ENCODE measurements at regions not wholly inside any gene's neighbourhood (a gene's known extent, or its start where the extent isn't known, plus 50 kb on each side); places are given as distances from the start of the nearest gene placed in this dataset.
"Not testable (repeated sequence)": the region's sequence is repeated elsewhere in the genome, so short reads cannot be mapped to it uniquely, and the experiment has no call there.

- no peak for ATAC-seq
Measured at GRCh38 chr13:110006304-110006703, 219.9 kb upstream of the IRS2 start.

DNA sequence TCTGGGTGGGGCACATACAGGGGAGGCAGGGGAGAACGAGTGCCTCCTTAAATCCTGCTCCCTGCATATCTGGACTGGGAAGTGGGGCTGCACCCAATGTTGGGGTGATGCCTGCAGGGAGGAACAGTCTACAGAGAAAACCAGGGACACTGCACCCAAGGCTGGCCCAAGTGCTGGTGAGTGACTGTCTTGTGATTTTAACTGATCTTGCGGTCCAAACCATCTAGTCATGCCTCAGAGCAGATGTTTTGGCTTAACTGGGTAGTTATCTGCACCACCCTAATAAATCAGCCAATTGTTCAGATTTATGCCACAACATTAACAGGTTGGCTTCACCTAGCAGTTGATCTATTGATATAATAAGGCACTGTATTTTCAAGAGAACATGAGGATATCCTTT is 219.2 kb upstream of the IRS2 start:
- DNase-seq (no peak), ATAC-seq (no peak)

More at GRCh38 chr13:110006304-110006703, 219.9 kb upstream of the IRS2 start:
- no peak for DNase-seq

DNA sequence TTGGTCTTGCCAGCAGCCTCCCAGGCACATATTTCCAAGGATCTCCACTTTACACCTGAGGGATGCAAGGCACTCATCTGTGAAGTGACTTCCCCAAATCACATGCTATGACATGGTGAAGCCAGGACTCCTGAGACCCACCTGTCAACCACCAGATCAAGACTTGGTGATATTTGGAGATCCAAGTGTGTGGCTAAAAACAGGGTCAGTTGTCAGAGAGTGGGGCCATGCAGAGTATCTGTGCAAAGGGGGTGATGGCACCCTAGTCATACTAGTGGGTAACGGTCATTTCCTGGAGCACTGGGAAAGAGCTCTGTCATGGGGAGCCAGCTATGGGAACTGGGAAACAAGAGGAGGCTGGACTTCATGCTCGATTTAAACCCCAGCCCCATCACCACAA is 218.4 kb upstream of the IRS2 start:
- ATAC-seq (no peak), DNase-seq (no peak)

DNA sequence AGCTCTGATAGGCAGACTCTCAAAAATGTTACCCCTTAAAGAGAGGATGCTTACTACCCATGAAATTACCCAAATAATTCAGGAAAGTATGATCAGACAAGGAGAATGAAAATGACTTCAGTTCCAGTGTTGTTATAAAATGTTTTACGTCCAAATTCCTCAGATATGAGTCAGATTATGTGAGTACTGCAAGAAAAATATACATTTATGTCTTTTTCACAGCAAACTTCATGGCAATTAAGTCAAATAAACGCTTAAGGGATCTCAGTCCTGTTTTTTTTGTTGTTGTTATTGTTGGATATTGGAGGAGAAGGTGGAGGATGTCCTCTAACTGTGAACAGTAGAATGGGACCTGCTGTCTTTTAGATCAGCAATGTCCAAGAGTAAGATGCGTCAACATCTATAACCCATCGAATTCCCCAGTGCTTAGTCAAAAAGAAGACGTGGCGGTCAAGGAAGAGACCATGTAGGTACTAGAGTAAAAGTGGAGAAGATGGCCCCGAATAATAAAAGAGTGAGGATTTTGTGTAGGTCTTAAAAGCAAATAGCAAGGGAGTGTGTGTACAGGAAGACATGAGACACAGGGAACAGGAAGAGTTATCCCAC is 215.4 kb upstream of the IRS2 start:
- no peak for ATAC-seq
- DNase-seq = no peak

DNA sequence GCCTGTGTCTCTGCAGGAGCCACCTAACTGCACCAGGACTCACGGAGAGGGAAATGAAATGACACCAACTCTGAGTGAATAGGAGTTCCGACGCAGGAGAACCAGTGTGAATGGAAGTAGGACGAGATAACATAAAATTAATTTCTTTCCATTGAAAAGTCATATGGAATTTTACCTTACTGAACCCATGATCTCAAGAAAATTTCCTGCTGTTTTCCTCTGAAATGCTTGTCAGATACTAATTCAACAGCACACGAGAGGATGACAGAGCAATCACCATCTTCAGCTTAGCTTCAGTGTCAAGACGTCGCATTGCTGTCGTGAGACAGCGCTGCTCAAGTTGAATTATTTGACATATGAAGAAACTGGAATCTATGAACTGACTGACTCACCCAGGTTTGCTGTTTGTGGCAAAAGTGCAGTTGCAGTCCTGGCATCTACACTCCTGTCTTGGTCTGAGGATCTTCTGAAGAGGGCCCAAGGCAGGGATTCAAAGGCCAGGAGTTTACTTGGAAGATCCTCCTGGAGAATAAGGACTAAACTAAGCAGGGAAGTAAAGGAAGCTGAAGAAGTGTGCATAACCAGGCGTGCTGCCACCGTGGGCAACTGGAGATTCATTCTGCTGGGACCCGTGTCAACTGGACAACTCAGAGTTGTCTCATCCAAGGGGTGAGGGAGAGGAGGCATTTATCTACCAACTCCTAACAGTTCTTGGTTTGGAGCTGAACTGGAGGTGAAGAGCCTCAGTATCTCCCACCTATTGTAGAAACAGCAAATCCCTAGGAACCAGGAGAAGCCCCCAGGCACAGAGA is 214.4 kb upstream of the IRS2 start:
- no peak for DNase-seq

GRCh38 chr13:109999659-110000533 is 213.5 kb upstream of the IRS2 start:
- DNase-seq (no peak), ATAC-seq (no peak)

More for the DNA sequence above, 214.4 kb upstream of the IRS2 start:
- no peak for ATAC-seq

DNA sequence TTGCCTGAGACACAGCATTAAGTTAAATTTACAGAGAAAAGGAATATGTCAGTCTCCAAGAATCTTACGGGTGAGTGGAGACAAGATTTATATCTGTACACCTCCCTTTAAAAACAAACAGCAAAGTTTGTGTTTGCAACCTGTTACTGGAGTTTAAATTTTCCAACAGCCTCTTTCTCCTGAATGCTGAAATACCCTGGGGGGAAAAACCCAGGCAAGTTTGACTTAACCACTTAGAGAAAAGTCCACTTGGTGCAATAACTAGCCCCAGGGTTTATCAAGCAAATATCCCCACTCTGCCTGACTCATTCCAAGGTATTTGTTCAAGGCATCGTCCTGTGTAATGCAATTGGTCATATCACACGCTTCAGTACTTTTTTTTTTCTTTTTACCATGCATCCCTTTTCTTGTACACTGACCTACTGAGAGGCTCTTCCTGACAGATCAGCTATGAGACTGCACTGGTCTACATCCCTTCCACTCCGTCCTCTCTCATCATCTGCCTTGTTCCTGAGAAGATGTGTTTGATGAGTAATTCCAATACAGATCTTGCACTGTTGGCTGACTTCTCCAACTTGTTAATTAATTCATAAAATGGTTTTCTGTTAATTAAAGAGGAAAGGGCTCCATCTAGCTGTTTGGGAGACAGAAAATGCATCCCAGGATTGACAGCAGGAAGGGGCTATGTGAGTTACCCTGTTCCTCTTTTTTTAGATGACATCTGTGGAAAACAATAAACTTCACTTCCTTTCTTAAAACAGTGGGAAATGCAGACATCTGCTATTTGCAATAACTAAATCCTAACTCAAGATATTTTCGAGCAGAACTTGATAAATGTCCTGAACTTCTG is 212.5 kb upstream of the IRS2 start:
- ATAC-seq (no peak), DNase-seq (no peak)

DNA sequence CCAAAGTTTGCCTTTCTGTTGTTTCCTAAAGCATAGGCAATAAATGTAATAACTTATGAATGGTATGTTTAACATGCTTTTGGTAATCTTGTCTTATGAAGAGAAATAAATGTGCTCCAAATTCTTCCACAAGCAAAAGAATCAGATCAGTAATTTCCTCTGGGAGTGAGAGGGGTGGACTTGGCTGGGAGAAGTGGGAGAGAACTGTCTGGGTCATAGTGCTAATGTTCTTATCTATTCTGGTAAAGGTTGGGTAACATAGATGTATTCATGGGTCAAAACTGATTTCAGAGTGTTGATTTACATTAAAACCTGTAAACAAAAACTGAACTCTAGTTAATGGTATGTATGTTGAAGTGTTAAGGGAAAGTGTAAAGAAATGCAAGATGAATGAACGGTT is 211.7 kb upstream of the IRS2 start:
- no peak for ATAC-seq
- no peak for DNase-seq

DNA sequence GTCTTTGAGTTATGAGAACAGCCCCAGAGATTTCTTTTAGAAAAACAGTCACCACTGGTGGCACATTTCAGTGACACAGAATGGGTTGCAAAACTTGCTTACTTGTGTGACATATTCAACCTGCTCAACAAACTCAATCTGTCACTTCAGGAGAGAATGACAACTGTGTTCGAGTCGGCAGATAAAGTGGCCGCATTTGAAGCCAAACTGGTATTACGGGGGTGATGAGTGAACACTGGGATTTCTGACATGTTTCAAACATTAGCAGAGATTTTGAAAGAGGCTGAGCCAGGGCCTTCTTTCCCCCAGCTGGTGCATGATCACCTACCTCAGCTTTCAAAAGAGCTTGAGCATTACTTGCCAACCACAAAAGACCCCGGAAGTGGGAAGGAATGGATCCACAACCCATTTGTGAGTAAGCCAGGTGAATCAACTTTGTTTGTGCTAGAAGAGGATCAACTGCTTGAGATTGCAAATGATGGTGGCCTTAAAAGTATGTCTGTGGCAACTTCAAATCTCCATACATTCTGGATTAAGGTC is 210.7 kb upstream of the IRS2 start:
- not testable (repeated sequence) for ATAC-seq, DNase-seq

DNA sequence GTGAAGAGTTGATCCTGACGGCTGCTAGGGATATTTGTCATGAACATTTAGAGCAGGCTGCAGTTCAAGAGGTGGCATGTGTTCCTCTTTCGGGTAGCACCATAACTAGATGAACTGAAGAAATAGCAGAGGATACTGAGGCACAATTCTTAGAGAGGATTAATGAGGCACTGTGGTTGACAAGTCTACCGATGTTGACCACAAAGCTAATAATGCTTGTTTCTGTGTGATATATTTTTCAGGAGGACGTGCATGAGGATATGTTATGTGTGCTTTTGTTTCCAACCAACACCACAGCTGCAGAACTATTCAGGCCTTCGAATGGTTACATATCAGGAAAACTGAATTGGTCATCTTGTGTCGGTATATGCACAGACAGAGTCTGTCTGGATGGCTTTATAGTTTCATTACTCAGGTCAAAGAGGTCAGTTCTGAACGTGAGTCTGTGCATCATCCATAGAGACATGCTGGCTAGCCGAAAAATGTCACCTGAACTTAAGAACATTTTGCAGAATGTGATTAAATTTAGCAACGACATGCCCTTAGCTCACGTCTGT is 210.1 kb upstream of the IRS2 start:
- ATAC-seq = no peak

GRCh38 chr13:109995578-109995977 is 209.2 kb upstream of the IRS2 start:
- DNase-seq (no peak), ATAC-seq (no peak)

More for the DNA sequence above, 210.1 kb upstream of the IRS2 start:
- no peak for DNase-seq

DNA sequence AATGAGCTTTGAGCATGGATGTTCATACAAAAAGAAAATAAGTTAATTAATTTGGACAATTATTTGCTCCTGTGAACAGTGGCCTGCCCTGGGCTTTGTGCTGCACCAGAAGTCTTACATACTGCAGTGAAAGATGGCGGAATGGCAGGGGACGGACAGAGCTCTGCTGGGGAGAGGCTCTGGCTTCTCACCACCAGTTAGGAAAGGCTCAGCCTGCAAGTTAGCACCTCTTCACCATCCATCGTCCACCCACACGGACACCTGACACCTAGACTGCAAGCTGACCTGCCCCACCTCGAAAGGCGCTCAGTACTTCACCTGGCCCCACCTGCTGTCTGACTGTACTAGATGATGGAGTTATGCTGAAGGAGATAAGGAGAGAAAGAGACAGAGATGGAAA is 203.9 kb upstream of the IRS2 start:
- ATAC-seq (no peak), DNase-seq (no peak)

DNA sequence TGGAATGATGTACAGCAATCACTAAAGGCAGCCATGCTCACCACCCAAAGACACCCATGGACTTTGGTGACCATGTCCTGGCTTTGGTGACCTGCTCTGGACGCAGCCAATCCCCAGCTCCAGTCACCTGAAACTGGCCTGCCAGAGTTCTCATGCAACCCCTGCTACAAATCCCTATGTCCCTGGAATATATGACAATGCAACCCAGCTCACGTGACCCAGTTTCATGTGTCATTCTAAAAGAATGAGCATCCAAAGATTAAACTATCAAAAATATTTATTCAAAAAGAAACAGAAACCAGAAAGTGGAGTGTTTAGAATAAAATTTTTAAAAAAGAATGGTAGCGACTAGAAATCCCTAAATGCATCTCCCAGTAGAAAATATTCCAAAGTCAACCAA is 203.3 kb upstream of the IRS2 start:
- DNase-seq = no peak
- ATAC-seq = no peak

DNA sequence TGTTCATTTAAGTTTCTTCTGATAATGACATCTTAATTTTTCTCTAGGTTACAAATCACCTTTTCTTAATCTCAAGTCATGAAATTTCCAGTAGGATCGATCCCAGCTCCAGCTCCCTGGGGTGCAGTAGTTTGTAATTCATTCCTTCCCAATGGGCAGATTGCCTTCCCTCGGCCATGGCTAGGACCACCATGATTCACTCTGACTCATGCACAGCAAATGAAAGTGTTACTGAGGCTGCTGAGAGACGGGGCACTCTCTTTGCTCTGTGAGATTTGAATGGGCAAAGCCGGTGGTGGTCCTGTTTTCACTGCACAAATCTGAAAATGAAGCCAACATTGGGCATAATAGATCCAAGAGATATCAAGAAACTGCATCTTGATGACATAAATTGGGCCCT is 202.8 kb upstream of the IRS2 start:
- ATAC-seq = no peak

DNA sequence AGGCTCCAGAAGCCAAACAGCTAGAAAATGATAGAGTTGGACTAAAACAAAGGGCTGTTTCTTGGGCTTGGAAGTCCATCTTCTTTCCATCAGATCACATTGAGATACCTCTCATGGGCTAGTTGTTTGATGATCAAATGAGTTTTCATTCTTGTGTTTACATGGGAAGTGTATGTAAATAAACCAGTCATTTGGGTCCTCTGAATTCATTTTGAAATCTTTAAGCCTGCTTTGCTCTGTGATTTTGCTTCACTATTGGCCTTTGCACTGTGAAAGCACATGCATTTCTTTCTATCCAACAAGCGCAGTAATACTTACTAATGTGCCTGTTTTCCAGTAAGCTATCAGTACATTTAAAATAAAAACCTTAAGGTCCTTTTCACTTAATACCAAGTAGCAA is 200.5 kb upstream of the IRS2 start:
- DNase-seq = no peak

More for the DNA sequence above, 202.8 kb upstream of the IRS2 start:
- DNase-seq = no peak

GRCh38 chr13:109985871-109986450 is 199.6 kb upstream of the IRS2 start:
- no peak for DNase-seq
- no peak for ATAC-seq

More for the DNA sequence above, 200.5 kb upstream of the IRS2 start:
- ATAC-seq = no peak

DNA sequence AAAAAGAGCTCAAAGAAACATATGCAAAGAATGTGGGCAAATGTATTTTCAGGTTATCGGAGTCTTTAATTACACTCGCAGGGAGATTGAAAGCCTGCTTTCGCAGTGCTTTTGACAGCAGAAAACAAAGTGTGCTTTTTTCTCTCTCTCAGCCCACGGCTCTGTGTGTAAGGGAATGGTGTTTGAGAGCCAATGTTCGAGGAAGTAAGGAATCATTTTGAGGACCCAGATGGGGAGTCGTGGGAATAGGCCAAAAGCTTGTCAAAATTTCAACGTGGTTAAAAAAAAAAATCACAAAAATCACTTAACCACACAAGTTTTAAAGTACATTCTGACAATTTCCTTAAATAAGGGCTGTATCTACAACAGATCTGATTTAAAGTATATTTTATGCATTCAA is 197.1 kb upstream of the IRS2 start:
- ATAC-seq = no peak
- no peak for DNase-seq

- no peak for ATAC-seq
- no peak for DNase-seq
Measured at GRCh38 chr13:109981000-109981399, 194.6 kb upstream of the IRS2 start.

DNA sequence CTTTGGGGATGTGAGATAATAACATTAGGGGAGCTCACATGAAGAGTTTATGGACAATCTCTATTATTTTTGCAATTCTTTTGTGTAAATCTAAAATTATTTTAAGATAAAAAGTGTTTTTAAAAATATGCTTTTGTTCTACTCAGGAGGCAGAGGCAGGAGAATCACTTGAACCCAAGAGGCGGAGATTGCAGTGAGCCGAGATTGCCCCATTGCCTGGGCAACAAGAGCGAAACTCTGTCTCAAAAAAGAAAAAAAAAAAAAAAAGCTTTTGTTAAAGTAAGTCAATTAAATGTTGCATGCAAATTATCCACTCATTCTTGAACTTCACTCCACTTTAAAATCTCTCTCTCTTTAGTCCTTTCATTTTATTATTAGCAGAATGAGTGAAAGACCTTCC is 193.3 kb upstream of the IRS2 start:
- not testable (repeated sequence) for DNase-seq, ATAC-seq

GRCh38 chr13:109979228-109979627 is 192.8 kb upstream of the IRS2 start:
- no peak for ATAC-seq
- no peak for DNase-seq

All from stimulated activated naive CD8-positive, alpha-beta T cell treated with anti-CD3 and anti-CD28 coated beads, Interleukin-15, Interleukin-2, amounts not matched to agents 100 U/mL and 50 U/mL, for 24 hours (primary cell).